GM19372 (cell line): ENCODE measurements at regions not wholly inside any gene's neighbourhood (a gene's known extent, or its start where the extent isn't known, plus 50 kb on each side); places are given as distances from the start of the nearest gene placed in this dataset.

Source experiments
- ATAC-seq: cut with Tn5 transposase; IDR thresholded peaks from one replicate; pipeline ENCODE4 v1.9.1; 2021; ENCODE audit warnings: mild to moderate bottlenecking, low read depth, moderate library complexity; ENCODE audit not compliant: unreplicated experiment

DNA sequence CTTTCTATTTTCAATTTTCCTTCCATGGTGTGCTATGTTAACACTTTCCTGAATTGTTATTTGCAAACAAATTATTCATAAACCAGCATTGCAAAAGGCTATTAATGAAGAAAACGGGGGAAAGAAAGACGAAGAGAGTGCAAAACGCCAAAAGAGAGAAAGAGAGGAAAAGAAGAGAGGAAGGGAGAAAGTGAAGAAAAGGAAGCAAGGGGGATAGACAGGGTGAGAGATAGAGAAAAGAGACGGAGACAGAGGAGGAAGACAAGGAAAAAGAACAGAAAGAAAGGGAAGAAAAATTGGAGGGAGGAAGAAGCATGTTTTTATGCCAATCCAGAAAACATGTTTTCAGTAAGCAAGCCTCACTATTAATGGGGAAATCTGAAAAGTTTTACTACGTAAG, 310.6 kb downstream of the TFEC start:
- no peak for ATAC-seq

DNA sequence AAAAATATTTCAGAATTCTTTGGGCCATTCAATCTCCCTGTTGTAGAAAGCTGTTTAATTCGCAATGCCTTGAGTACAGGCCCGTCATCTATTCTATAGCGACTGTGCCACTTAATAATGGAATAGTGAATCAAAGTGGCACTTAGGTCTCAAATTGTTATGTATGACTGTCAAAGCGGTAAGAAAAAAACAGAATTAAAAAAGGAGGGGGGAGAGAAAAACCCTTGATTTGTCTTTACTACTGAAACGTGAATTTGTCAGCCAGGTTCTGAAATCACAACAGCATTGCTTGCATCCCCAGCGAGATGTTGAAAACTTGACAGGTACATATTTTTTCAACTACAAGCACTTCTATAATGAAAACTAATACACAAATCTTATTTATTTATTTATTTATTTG, 320.9 kb downstream of the TFEC start:
- no peak for ATAC-seq

DNA sequence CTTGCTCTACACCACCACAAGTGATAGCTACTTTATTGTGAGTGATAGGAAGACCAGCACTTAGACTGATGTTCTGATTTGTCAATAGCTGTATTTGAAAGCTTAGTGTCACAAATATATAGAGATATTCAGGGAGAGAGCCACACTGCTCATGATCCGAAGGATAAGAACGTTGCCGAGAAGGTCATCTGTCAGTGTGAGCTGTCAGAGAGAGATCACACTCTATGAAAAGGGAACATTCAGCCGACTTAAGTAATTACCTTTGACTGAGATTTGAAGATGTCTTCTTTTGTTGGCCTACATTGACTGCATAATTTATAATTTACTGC, 322.6 kb downstream of the TFEC start:
- ATAC-seq: no peak

- no peak for ATAC-seq
Measured at GRCh38 chr7:115707258-115708012, 323.1 kb downstream of the TFEC start.

DNA sequence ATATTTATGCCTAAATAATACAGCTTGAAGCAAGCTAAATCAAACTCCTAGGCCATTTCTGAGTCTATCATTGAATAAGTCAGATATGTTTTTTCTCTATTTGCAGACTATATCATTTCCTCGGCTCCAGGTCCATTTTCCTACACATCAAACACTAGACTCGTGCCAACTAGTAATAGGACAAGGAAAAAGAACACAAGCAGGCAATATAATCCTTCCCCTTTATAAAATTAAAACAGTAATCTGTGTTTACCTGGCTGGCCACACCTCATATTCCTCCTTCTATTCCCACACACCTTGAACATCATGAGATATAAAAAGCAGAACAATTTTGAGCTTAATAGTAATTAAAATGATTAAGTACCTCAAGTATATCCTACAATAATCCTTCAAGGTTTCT, 325.7 kb downstream of the TFEC start:
- ATAC-seq: no peak

GRCh38 chr7:115701141-115701540, 329.4 kb downstream of the TFEC start:
- no peak for ATAC-seq

DNA sequence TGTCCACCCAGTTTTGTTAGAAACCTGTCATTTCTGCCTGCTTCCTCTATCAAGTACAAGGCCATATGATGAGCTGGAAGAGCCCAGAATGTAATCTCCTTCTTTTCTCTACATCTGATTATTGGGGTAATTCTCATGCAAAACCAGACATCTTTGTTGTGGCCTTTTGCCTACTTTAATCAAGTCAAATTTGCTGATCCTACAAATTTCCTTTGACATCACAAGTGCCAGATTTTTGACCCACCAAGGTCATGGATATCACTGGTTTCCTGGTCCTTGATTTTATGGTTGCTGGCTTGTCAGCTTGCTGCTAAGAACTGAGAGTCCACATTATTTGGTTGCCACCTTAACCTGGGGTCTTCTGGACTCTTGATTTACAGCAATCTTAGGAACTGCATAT, 336.1 kb downstream of the TFEC start:
- ATAC-seq: no peak

- ATAC-seq: no peak
Measured at GRCh38 chr7:115693779-115694178, 336.8 kb downstream of the TFEC start.

- no peak for ATAC-seq
Measured at GRCh38 chr7:115689941-115690340, 340.6 kb downstream of the TFEC start.

- ATAC-seq: no peak
Measured at GRCh38 chr7:115683093-115683492, 347.5 kb downstream of the TFEC start.

DNA sequence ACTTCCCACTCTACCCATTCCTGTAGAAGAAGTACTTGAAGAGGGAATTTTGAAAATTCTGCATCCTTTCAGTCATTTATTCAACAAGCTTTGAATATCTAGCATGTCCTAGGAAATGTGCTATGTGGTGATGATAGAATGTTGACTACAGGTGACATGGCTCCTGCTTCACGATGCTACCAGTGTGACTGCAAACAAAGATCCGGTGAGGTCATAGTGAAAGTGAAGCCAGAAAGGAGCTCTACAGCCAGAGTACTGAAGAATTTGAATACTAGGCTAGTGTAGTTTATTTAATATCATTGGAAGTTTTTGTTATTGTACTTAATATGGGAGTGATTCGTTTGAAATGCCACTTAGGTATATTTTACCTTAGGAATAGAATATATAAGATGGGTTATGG, 348.1 kb downstream of the TFEC start:
- ATAC-seq: no peak

GRCh38 chr7:115680921-115681320, 349.6 kb downstream of the TFEC start:
- ATAC-seq: no peak

DNA sequence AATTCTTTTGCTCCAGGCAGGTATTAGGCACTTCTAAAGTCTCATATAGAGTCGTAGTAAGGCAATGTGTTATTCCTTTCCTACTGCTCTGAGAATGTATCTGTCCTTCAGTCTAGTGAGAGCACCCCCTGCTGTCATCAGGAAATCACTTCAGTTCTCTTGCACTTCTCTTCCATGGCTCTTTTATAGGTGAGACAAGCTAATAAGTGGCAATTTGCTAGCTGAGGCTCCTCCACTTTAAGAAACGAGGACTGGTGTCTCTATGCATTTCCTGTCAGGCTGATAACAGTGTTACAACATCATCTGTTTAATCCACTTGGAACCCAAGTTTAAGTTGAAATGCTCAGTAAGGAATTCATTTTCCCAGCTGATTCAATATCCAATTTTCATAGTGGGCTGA, 350.6 kb downstream of the TFEC start:
- ATAC-seq: peak; percentile 67

GRCh38 chr7:115679423-115679822, 351.1 kb downstream of the TFEC start:
- no peak for ATAC-seq

DNA sequence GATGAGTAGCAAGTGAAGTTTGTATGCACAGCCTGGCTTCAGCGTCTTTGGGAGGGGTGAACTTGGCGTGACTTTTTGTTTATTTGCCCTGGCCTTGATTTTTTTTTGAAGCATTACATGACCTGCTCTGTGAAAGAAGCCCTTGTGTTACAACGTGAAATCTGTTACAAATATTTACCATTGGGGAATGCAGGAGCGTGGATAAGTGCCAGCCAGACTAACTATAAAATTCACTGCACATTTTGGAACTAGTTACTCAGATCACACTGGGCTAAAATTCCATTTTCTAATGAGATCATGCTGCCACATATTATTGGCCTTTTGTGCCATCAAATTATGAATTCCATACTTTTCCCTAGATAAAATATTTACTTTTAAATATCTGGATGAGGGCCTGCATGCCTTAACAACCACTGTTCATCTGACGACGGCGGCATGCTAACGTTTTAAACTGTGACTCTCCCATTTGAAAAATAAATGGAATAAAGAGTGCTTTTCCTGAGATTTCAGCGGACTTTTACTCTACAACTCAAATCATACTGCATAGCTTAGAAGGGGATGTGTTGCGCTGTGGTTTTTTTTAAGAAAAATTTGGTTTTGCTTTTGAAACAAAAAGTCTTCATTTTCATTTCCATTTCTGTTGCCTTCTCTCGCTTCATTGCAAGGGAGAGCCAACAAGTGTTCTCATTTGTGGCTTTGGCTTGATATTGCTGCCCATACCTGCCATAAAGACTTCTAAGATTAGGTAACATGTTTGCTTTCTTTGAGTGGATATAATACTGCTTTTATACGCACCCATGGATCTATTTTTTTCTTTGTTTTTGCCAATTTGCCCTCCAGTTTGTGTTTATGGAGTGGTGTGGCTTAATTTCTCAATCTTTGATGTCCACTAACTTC, 352.2 kb downstream of the TFEC start:
- ATAC-seq: no peak

DNA sequence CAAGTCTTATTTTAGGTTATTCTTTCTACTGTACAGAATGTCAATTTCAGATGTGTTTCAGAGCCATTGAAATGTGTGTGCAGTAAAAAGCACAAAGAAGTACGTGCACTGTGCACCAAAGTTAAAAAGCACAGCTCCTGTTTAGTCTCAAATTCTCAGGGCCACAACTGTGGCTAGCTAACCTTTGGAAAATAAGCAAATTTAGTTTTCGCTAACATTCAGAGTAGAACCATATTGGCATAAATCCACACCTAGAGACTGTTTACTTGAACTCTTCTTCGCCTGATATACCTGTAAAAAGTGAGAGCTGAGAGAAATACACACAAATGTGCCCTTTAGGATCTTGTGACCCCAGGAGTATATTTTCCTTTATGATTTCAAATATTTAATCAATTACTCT, 353.9 kb downstream of the TFEC start:
- no peak for ATAC-seq

DNA sequence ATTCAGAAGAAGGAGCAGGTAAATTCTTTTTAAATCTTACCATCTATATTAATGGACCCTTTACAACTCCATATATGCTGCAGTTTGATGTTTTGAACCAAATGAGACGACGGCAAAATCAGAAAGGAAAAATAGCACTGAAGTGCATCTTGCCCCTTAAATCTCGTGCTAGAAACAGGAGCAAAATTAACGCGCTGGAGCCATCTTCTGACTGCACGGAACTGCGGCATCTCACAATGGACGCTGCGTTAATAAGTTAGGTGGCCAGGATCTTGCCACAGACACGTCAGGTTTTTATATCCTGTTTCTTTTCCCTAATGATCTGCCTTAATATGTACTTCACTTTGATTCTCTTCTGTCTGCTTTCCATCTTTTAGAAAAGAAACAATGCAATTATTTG, 354.5 kb downstream of the TFEC start:
- ATAC-seq: no peak

DNA sequence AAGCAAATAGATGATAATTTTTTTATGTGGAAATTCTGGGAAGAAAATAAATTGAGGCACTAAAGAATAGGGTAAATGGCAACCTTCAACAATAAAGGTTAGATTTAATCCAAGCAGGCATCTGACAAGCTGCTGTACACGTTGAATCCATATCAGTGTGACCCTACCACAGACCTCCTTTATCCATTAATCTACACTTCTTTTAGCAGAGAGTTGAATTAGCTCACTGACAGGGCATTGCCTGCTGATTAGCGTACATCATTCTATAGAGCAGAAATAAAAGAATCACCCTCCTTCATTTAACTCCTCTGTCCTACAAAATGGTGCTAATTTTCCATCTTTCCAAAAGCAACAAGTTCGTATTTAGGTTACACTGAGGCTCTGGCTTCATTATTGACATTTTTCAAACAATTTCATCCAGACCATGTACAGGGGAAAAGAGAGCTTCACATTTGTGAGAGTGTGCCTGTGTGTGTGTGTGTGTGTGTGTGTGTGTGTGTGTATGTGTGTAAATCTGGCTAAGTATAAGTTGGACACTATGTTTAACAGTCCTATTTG, 356.0 kb downstream of the TFEC start:
- no peak for ATAC-seq

DNA sequence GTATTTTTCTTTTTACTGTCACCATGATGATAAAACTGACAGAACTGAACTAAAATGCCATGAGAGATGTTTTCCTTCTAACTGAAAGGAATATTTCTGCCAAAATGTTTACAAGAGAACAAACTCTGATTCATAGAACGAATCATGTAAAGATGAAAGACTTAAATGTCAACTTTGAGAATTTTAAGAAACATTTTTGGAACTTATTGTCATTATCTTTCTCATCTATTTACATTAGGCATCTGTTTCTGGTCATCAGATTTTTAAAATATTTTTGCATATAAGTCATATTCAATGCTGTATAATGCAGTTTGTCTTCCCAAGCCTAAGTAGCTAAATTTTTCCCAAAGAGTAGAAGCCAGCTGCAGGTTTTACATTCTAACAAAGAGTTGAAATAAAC, 358.5 kb downstream of the TFEC start:
- ATAC-seq: no peak

DNA sequence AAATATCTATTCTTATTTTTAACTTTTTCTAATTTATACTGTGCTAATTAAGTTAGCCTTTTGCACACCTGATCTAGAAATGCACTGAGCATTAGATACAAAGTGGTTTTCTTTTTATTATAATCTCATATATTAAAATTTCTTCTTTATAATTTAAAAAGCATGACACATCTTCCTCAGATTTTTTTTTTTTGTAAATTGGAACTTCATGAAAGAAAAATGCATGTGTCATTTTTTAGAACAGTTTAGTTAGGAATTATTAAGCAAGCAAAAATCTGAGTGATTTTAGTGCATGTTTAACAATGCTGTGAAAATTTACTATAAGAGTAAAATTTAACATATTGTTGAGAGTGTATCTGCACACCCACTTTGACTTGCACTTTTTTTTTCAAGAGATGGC, 367.9 kb downstream of the TFEC start:
- no peak for ATAC-seq

DNA sequence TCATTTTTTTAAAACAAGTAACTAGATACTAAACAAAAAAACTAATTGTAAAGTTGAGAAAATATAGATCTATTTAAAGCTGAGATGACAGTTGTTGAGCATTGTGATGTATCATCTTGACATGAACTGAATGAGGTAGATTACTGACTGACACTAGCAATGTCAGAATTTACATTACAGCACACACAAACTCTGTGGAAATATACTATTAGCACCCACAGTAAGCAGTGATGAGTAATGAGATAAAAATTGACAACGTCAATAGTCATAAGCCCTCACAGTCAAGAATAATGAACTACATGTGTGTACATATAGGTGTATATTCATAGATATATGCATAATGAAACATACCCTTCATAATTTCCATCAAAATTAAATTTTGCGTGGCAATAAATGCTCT, 368.4 kb downstream of the TFEC start:
- no peak for ATAC-seq

DNA sequence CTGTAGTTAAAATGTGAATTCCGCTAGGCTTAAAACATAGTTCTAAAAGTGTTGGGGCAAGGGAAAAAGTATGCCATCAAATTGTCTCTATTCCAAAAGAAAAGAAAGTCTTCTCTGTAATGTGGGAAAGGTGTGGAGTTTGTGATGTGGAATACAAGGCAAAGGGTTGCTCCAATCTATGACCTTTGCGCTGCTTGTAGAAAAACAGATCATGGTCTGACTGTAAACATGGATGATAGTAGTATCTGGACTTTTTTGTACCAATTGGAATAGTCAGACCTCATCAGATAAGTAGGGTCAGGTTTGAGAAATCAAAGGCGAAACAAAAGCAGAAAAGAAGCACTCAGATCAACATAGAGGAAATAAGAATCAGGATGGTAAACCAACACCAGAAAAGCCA, 372.3 kb downstream of the TFEC start:
- no peak for ATAC-seq
